Esophagus squamous epithelium (tissue), 5 donors: ENCODE measurements at regions not wholly inside any gene's neighbourhood (a gene's known extent, or its start where the extent isn't known, plus 50 kb on each side); places are given as distances from the start of the nearest gene placed in this dataset.

Experiments
- DNase-seq: peaks from one replicate; lab custom pipeline; 2025; lab: John Stamatoyannopoulos, UW
- H3K27ac ChIP-seq, 4 donors: fragments of 200-600 bp; sonication (generic); one replicate each; pipeline ENCODE4 v1.5.1; 2016 to 2019; ENCODE audit warnings: mild to moderate bottlenecking in 1 of 4
- H3K27me3 ChIP-seq, 4 donors: fragments of 200-600 bp; sonication (generic); 1 replicate in 3 of 4; 2 replicates in 1 of 4; pipeline versions ENCODE4 v1.5.1 to v1.6.0; 2017 to 2021; ENCODE audit warnings: antibody characterized with exemption in 1 of 4
- H3K36me3 ChIP-seq, 3 donors: fragments of 200-600 bp; sonication (generic); one replicate each; pipeline ENCODE4 v1.5.1; 2016 to 2019
- H3K4me1 ChIP-seq, 3 donors: fragments of 200-600 bp; sonication (generic); one replicate each; pipeline ENCODE4 v1.5.1; 2017 to 2019
- H3K4me3 ChIP-seq, 4 donors: fragments of 200-600 bp; sonication (generic); 1 replicate in 3 of 4; 2 replicates in 1 of 4; pipeline ENCODE4 v1.5.1; 2016 to 2019; ENCODE audit warnings: mild to moderate bottlenecking in 2 of 4, moderate library complexity in 1 of 4
- H3K9me3 ChIP-seq, 3 donors: fragments of 200-600 bp; sonication (generic); one replicate each; pipeline ENCODE4 v1.5.1; 2016 to 2019
- CTCF ChIP-seq, 6 experiments: fragments of 450-650 bp in 4 of 6; fragments of 200-600 bp in 2 of 6; sonication (generic) in 2 of 6; IDR thresholded peaks; one replicate each; pipeline ENCODE4 v1.5.1; 2016 to 2019; ENCODE audit warnings: antibody characterized with exemption in 6 of 6, mild to moderate bottlenecking in 4 of 6, moderate library complexity in 4 of 6
- POLR2A ChIP-seq, 4 donors: fragments of 450-650 bp; IDR thresholded peaks; one replicate each; pipeline ENCODE4 v1.6.1; 2017; ENCODE audit warnings: antibody characterized with exemption in 4 of 4, mild to moderate bottlenecking in 4 of 4, moderate library complexity in 3 of 4
- WGBS, 2 donors: methylation state at CpG; one replicate each; pipeline ENCODE4 v1.1.5; 2018; 5-methylcytosine and 5-hydroxymethylcytosine counted together
- intact Hi-C: fragments of 100-400 bp; cut with DNase I; formaldehyde crosslinking; loops from one replicate; pipeline ENCODE4 v1.15.0; 2022
- donor health status: DM: yes; HTN: yes; CAD: no.

GRCh38 chr2:176553685-176554100 lies 284.5 kb downstream of the MTX2 start:
- H3K9me3 ChIP-seq = no peaks in the 10 kb centered on the region
- H3K27ac ChIP-seq = peak overlapping the region; percentile 26 to 82 (median 79)
- WGBS, 2 donors = 2 to 3% methylated on average over 15 to 16 of the region's 16 CpGs
- H3K4me1 ChIP-seq = peaks cover 7 to 28% (median 13%) of the 10 kb centered on the region in 3 donors
- TF ChIP-seq POLR2A (IDR thresholded peaks at IDR 0.05) = no peak
- peak overlapping the region; percentile 18 to 64 (median 46) for H3K4me3 ChIP-seq
- H3K27me3 ChIP-seq = peaks cover 0 to 45% (median 0%) of the 10 kb centered on the region in 4 donors
- H3K36me3 ChIP-seq = no peaks in the 10 kb centered on the region
- intact Hi-C loops = loop anchor here (10.0 kb wide), 1 partner anchor 99 kb away; no protein-coding TSS in a partner anchor
- no peak for DNase-seq

DNA sequence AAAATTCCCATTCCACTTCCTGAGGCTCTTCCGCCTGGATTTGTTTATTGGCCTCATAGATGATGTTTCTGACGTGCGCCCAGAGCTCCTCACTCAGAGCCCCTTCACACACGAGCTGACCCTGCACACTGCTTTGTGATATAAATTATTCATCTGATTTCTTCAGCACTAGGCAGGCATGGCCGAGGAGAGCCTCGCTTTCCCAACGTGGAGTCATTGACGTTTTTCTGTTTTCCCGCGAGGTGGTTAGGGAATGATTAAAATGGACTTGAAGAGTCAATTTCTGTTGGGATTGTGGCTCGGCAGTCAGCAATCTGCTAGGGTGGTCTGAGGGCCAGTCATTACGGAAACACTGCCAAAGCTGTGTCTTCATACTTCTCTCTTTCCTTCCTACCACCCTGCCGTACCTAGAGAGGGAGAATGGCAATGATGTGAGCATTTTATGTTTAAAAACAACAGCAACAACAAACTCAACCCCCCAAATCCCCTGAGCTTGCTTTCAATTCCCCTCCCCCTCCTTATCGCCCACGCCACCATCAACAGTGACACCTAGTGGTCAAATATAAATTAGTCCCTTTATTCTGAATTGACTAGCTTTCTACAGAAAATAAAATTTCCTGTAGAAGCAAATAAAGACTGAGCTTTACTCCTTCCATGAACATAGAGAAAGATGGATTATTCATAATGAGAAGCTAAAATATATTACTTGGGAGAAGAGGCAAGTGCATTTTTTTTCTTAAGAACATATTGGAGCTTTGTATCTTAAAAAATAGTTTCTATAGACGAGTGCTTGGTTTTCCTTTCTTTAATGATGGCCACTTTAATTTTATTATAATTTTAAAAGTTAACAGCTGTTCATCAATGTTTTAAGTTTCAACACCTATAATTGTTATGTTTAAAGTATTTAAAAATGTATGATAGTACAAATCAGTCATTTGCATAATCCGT lies 285.1 kb downstream of the MTX2 start:
- Histone ChIP-seq H3K27me3 (peaks cover 0 to 52% (median 0%) of the 10 kb centered on the region in 4 donors), H3K9me3 (no peaks in the 10 kb centered on the region), H3K4me1 (peaks cover 7 to 28% (median 13%) of the 10 kb centered on the region in 3 donors), H3K36me3 (no peaks in the 10 kb centered on the region), H3K27ac (peak overlapping the region; percentile 26 to 82 (median 79)), H3K4me3 (peak overlapping the region; percentile 18 to 64 (median 46))
- 6 to 11% methylated on average over 17 of the region's 17 CpGs for WGBS, 2 donors
- DNase-seq = no peak
- no peak for TF ChIP-seq POLR2A (IDR thresholded peaks at IDR 0.05)
- TF ChIP-seq CTCF (IDR thresholded peaks at IDR 0.05) = peak; percentile 57 to 87 (median 82)
- intact Hi-C loops = loop anchor here (5.0 to 10.0 kb wide), 2 partner anchors 100 to 417 kb away; no protein-coding TSS in a partner anchor

- Histone ChIP-seq H3K4me1 (peaks cover 7 to 28% (median 13%) of the 10 kb centered on the region in 3 donors), H3K4me3 (no peak overlapping the region), H3K36me3 (no peaks in the 10 kb centered on the region), H3K27me3 (peaks cover 0 to 59% (median 0%) of the 10 kb centered on the region in 4 donors), H3K27ac (no peak overlapping the region), H3K9me3 (no peaks in the 10 kb centered on the region)
- intact Hi-C loops = loop anchor here (5.0 to 10.0 kb wide), 2 partner anchors 100 to 418 kb away; no protein-coding TSS in a partner anchor
- TF ChIP-seq POLR2A (IDR thresholded peaks at IDR 0.05) = no peak
- TF ChIP-seq CTCF (IDR thresholded peaks at IDR 0.05) = no peak
- no peak for DNase-seq
- 50% methylated on average over 5 of the region's 5 CpGs for WGBS, 2 donors
Measured at GRCh38 chr2:176555112-176555511, 285.9 kb downstream of the MTX2 start.

GRCh38 chr2:176555781-176556180 lies 286.5 kb downstream of the MTX2 start:
- 34 to 47% methylated on average over 10 of the region's 13 CpGs for WGBS, 2 donors

More at GRCh38 chr2:176555781-176556180, 286.5 kb downstream of the MTX2 start:
- Histone ChIP-seq H3K9me3 (no peaks in the 10 kb centered on the region), H3K4me1 (peaks cover 7 to 28% (median 13%) of the 10 kb centered on the region in 3 donors), H3K36me3 (no peaks in the 10 kb centered on the region), H3K27ac (no peak overlapping the region), H3K27me3 (peaks cover 0 to 59% (median 0%) of the 10 kb centered on the region in 4 donors), H3K4me3 (no peak overlapping the region)
- intact Hi-C loops = loop anchor here (5.0 to 10.0 kb wide), 2 partner anchors 101 to 418 kb away; no protein-coding TSS in a partner anchor
- DNase-seq = no peak
- TF ChIP-seq CTCF (IDR thresholded peaks at IDR 0.05) (no peak), POLR2A (IDR thresholded peaks at IDR 0.05) (no peak)
